Uterus (tissue), 3 donors: ENCODE measurements at regions not wholly inside any gene's neighbourhood (a gene's known extent, or its start where the extent isn't known, plus 50 kb on each side); places are given as distances from the start of the nearest gene placed in this dataset.

ENCODE experiments used
- DNase-seq, 2 donors: peaks; one replicate each; pipeline ENCODE4 v3.0.0-alpha.2; 2019 to 2020
- H3K27ac ChIP-seq, 2 donors: fragments of 200-600 bp; sonication (generic); 1 replicate in 1 of 2; 2 replicates in 1 of 2; pipeline ENCODE4 v1.5.1; 2016 to 2018
- H3K27me3 ChIP-seq, 2 donors: fragments of 200-600 bp; sonication (generic); one replicate each; pipeline ENCODE4 v1.5.1; 2018 to 2019; ENCODE audit warnings: control low read depth in 1 of 2
- H3K36me3 ChIP-seq, 2 donors: fragments of 200-600 bp; sonication (generic); one replicate each; pipeline ENCODE4 v1.5.1; 2019; ENCODE audit warnings: control low read depth in 1 of 2
- H3K4me1 ChIP-seq, 2 donors: fragments of 200-600 bp; sonication (generic); one replicate each; pipeline ENCODE4 v1.5.1; 2018 to 2019; ENCODE audit warnings: control low read depth in 1 of 2
- H3K4me3 ChIP-seq, 2 donors: fragments of 200-600 bp; sonication (generic); 1 replicate in 1 of 2; 2 replicates in 1 of 2; pipeline ENCODE4 v1.5.1; 2018 to 2019; ENCODE audit warnings: mild to moderate bottlenecking in 1 of 2
- H3K9me3 ChIP-seq, 2 donors: fragments of 200-600 bp; sonication (generic); one replicate each; pipeline ENCODE4 v1.5.1; 2019; ENCODE audit warnings: control low read depth in 1 of 2
- POLR2A ChIP-seq, 2 donors: fragments of 450-650 bp; IDR thresholded peaks; one replicate each; pipeline ENCODE4 v1.6.1; 2016; ENCODE audit warnings: antibody characterized with exemption in 2 of 2, mild to moderate bottlenecking in 1 of 2, moderate library complexity in 1 of 2
- intact Hi-C: fragments of 100-400 bp; cut with DNase I; formaldehyde crosslinking; loops from one replicate; pipeline ENCODE4 v1.15.1; 2023; ENCODE audit warnings: low total_unique reads
- TF ChIP-seq, protein P1 (sequence below), 4 experiments: fragments of 200-600 bp in 2 of 4; fragments of 450-650 bp in 2 of 4; sonication (generic) in 2 of 4; IDR thresholded peaks; one replicate each; pipeline ENCODE4 v1.5.1; 2016 to 2019; ENCODE audit warnings: antibody characterized with exemption in 4 of 4, mild to moderate bottlenecking in 2 of 4, moderate library complexity in 1 of 4
- donor health status: DM: yes; HTN: yes; CAD: no.

DNA sequence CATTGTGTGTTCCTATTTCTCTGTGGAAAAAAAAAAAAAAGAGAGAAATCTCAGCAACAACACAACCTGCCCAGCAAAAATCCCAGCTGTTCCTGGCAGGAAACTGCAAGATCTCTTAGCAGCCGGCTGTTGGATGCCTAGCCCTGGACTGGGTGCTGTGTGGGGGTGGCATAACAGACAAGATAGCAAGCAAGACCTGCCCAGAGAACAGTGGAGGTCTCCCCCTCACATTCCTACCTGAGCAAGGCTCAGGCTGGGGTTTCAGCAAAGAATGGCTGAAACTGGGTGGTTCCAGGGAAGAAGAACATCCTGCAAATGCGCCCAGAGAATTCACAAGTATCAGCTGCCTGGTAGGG lies 248.8 kb upstream of the ZMIZ1 start:
- TF ChIP-seq, protein P1, sequence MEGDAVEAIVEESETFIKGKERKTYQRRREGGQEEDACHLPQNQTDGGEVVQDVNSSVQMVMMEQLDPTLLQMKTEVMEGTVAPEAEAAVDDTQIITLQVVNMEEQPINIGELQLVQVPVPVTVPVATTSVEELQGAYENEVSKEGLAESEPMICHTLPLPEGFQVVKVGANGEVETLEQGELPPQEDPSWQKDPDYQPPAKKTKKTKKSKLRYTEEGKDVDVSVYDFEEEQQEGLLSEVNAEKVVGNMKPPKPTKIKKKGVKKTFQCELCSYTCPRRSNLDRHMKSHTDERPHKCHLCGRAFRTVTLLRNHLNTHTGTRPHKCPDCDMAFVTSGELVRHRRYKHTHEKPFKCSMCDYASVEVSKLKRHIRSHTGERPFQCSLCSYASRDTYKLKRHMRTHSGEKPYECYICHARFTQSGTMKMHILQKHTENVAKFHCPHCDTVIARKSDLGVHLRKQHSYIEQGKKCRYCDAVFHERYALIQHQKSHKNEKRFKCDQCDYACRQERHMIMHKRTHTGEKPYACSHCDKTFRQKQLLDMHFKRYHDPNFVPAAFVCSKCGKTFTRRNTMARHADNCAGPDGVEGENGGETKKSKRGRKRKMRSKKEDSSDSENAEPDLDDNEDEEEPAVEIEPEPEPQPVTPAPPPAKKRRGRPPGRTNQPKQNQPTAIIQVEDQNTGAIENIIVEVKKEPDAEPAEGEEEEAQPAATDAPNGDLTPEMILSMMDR (IDR thresholded peaks at IDR 0.05) = no peak
- TF ChIP-seq POLR2A (IDR thresholded peaks at IDR 0.05) = no peak
- intact Hi-C loops = no loop called here
- H3K36me3 ChIP-seq = no peaks in the 10 kb centered on the region
- H3K9me3 ChIP-seq = no peaks in the 10 kb centered on the region
- no peaks in the 10 kb centered on the region for H3K27me3 ChIP-seq
- H3K4me1 ChIP-seq = no peaks in the 10 kb centered on the region
- DNase-seq = no peak
- no peak overlapping the region for H3K27ac ChIP-seq
- H3K4me3 ChIP-seq = no peak overlapping the region

DNA sequence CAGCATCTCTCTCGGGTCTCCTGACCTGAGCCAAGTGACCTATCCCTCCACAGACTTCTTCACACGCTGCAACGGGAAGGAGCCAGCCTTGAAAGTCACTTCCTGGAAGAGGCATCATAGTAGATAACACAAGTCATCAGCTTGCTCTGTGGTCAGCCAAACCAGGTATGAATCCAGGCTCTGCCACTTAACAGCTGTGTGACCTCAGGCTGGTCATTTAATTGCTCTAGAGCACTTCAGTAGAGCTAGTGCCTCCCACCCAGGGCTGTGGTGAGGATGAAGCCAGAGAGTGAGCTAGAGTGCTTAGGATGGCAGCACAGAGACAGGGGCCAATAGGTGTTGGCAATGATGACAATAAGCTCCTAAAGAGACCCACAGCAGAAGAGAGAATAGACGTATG lies 247.7 kb upstream of the ZMIZ1 start:
- intact Hi-C loops = no loop called here

DNA sequence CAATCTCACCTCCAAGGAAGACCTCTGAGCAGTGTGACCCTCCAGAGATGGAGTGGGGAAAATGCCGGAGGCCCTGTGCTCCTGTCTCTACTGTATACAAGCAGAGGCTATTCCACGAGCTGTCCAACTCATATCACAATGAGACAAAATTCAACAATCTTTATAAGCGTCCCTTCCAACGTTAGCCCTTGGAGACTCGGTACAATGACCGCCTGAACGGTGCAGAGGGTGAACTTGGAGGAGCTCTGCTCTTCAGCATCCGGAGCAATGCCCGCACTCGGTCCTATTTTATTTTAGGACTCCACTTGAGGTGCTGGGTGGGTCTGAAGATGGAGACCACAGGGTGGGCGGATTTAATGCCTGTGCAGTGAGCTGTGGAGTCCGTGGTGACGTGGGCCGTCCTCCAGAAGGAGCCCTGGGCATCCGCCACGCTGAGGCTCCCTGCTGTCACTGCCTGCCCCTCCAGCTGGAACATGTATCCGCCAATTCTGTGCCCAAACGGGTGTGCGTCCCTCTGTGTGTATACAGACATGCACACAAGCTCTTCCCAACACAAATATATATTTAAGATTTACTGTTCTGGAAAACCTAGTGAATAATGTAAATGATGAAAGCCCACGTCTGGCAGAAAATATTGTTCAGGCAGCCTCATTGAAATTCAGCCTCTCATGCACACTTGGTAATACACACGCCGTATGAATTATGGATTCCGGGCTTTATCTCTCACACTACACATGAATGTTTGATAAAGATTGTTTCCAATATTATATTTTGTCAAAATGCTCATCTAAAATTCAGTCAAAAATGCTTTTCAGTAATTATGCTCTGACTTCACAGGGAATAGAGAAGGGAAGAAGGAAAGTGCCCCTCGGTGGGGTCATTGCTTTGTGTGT lies 239.9 kb upstream of the ZMIZ1 start:
- no peak for DNase-seq
- Histone ChIP-seq H3K27me3 (no peaks in the 10 kb centered on the region), H3K27ac (no peak overlapping the region), H3K36me3 (no peaks in the 10 kb centered on the region), H3K4me3 (no peak overlapping the region), H3K4me1 (no peaks in the 10 kb centered on the region), H3K9me3 (no peaks in the 10 kb centered on the region)
- intact Hi-C loops = no loop called here
- TF ChIP-seq POLR2A (IDR thresholded peaks at IDR 0.05) = no peak
- TF ChIP-seq, protein P1 (IDR thresholded peaks at IDR 0.05) = no peak

More for the DNA sequence above, 247.7 kb upstream of the ZMIZ1 start:
- Histone ChIP-seq H3K4me1 (no peaks in the 10 kb centered on the region), H3K36me3 (no peaks in the 10 kb centered on the region), H3K9me3 (no peaks in the 10 kb centered on the region), H3K27ac (no peak overlapping the region), H3K27me3 (no peaks in the 10 kb centered on the region), H3K4me3 (no peak overlapping the region)
- TF ChIP-seq, protein P1 (IDR thresholded peaks at IDR 0.05) = no peak
- no peak for TF ChIP-seq POLR2A (IDR thresholded peaks at IDR 0.05)
- DNase-seq = no peak

DNA sequence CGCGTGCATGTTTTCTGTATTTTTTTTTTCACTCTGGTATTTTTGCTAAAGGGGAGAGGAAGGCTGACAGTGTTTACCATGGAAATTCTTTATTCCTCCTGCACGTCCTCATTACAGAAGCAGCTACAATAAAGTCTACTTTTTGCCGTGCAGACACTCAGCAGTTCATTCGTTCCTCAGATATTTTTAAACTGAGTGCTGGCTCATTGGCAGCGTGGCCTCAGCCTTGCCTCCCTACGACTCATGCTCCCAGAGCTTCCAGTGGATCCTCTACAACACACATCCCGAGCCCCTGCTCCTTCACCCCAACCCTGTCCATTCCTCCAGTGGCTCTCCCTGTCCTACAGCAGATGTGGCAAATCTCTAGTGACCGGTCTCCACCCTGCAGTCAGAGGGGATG lies 239.2 kb upstream of the ZMIZ1 start:
- Histone ChIP-seq H3K27me3 (no peaks in the 10 kb centered on the region), H3K27ac (no peak overlapping the region), H3K4me3 (no peak overlapping the region), H3K4me1 (no peaks in the 10 kb centered on the region), H3K36me3 (no peaks in the 10 kb centered on the region), H3K9me3 (no peaks in the 10 kb centered on the region)
- TF ChIP-seq, protein P1 (IDR thresholded peaks at IDR 0.05) = no peak
- TF ChIP-seq POLR2A (IDR thresholded peaks at IDR 0.05) = no peak
- intact Hi-C loops = no loop called here
- no peak for DNase-seq

DNA sequence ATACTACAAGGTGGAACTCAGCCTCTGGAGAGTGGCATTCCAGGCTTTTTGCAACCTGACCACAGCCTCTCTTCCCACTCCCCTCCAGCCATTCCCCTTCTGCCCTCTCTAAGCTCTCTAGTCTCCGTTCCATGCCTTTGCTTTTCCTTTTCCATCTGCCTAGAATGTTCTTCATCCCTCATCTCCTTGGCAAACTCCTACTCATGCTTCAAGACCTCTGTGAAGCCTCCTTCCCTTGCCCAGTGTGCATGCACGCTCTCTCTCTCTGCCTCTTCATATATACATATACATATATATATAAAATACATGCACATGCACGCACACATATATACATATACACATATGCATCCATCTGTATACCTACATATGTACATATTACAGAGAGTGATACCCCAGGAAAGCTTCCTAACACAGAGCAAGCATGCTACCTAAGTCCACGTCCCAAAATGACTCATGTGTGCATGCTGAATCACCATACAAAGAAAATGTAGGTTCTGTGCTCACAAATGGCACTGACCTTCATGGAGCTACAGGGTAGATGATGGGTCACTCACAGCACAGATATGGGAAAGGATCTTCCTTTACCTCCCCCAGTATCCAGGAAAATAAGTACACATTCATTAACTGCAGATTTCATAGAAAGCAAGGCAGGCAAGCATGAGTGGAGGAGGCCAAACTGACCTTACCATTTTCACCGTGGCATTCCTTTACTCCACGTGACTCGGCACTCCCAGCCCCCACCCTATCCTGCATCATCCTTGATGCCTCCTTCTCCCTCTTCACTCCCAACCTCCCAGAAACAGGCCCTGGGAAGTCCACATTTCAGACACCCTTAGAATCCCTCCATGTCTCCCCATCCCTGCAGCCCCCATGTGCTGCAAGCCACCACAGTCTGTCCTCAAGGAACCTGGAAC lies 238.4 kb upstream of the ZMIZ1 start:
- TF ChIP-seq, protein P1 (IDR thresholded peaks at IDR 0.05) = no peak
- no peak for TF ChIP-seq POLR2A (IDR thresholded peaks at IDR 0.05)
- intact Hi-C loops = no loop called here
- no peaks in the 10 kb centered on the region for H3K9me3 ChIP-seq
- no peak for DNase-seq
- H3K4me1 ChIP-seq = no peaks in the 10 kb centered on the region
- H3K27me3 ChIP-seq = no peaks in the 10 kb centered on the region
- no peak overlapping the region for H3K4me3 ChIP-seq
- H3K27ac ChIP-seq = no peak overlapping the region
- H3K36me3 ChIP-seq = no peaks in the 10 kb centered on the region
